ENCODE measurements at regions not wholly inside any gene's neighbourhood (a gene's known extent, or its start where the extent isn't known, plus 50 kb on each side); places are given as distances from the start of the nearest gene placed in this dataset.
A peak's percentile ranks its signal among the peaks of the same experiment; 100 is the strongest.

DNA sequence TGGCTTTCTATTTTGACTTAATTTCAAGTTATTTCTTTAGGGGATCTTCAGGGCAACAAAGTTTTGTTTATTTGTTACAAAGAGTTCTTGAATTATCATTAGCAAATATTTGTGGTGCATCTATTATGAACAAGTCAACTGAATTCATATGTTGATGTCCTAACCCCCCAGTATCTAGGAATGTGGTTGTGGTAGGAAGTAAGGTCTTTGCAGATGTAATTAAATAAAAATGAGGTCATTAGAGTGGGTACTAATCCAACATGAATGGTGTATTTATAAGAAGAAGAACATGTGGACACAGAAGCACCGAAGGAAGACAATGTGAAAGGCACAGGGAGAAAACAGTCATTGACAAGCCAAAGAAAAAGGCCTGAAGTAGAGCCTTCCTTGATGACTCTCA lies 474.0 kb upstream of the DAB2 start:
- no peaks in the 10 kb centered on the region for H4K20me1 ChIP-seq (ENCODE audit: insufficient read depth, low read length)
- no peaks in the 10 kb centered on the region for H3K36me3 ChIP-seq (replicated peaks; ENCODE audit: insufficient read depth, low read length)
- no peaks in the 10 kb centered on the region for H3K79me2 ChIP-seq (ENCODE audit: low read length)
- H3K4me1 ChIP-seq (ENCODE audit: low read length), result no peaks in the 10 kb centered on the region
- H3K4me2 ChIP-seq (ENCODE audit: low read depth, low read length), result no peak overlapping the region
- no peak overlapping the region for H3K9ac ChIP-seq (ENCODE audit: low read length)
- no peak overlapping the region for H3K27ac ChIP-seq (ENCODE audit: low read length)
- no peaks in the 10 kb centered on the region for H3F3A ChIP-seq (ENCODE audit: insufficient read depth, low read length)
- TF ChIP-seq EZH2 (optimal IDR thresholded peaks at IDR 0.05; ENCODE audit: low read depth, low read length) (no peak), EZH2phosphoT487 (IDR thresholded peaks at IDR 0.05; ENCODE audit: low read length) (no peak)
- TF ChIP-seq, protein P1, sequence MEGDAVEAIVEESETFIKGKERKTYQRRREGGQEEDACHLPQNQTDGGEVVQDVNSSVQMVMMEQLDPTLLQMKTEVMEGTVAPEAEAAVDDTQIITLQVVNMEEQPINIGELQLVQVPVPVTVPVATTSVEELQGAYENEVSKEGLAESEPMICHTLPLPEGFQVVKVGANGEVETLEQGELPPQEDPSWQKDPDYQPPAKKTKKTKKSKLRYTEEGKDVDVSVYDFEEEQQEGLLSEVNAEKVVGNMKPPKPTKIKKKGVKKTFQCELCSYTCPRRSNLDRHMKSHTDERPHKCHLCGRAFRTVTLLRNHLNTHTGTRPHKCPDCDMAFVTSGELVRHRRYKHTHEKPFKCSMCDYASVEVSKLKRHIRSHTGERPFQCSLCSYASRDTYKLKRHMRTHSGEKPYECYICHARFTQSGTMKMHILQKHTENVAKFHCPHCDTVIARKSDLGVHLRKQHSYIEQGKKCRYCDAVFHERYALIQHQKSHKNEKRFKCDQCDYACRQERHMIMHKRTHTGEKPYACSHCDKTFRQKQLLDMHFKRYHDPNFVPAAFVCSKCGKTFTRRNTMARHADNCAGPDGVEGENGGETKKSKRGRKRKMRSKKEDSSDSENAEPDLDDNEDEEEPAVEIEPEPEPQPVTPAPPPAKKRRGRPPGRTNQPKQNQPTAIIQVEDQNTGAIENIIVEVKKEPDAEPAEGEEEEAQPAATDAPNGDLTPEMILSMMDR (IDR thresholded peaks at IDR 0.05; ENCODE audit: low read length), result no peak
- no peak overlapping the region for H2AFZ ChIP-seq (ENCODE audit: low read length)
- no peaks in the 10 kb centered on the region for H3K9me3 ChIP-seq (replicated peaks; ENCODE audit: insufficient read depth, low read length)
- no peaks in the 10 kb centered on the region for H3K9me2 ChIP-seq (replicated peaks; ENCODE audit: insufficient read depth, low read length)
- DNase-seq, result no peak
- no peak overlapping the region for H3K4me3 ChIP-seq (ENCODE audit: low read length)
- no peaks in the 10 kb centered on the region for H3K27me3 ChIP-seq (replicated peaks; ENCODE audit: insufficient read depth, low read length)

DNA sequence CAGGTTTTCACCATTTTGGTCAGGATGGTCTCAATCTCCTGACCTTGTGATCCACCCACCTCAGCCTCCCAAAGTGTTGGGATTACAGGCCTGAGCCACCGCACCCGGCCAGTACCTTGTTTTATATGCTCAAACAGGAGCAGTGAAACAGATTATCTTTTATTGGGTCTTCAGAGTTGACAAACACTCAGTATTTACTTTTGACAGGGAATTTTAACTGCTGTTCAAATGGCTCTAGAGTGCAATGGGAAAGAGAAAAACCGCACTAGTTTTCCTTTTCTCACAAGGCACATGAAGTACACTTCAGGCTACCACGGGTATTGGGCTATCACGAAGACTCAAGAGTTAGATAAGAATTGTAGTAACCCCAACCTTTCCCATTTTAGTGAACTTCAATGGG lies 471.9 kb upstream of the DAB2 start:
- no peak for TF ChIP-seq EZH2phosphoT487 (IDR thresholded peaks at IDR 0.05; ENCODE audit: low read length)
- Histone ChIP-seq H3K79me2 (ENCODE audit: low read length) (no peaks in the 10 kb centered on the region), H3K9me2 (replicated peaks; ENCODE audit: insufficient read depth, low read length) (no peaks in the 10 kb centered on the region), H3K36me3 (replicated peaks; ENCODE audit: insufficient read depth, low read length) (no peaks in the 10 kb centered on the region), H2AFZ (ENCODE audit: low read length) (no peak overlapping the region), H3K4me1 (ENCODE audit: low read length) (peaks cover 18% of the 10 kb centered on the region), H3K27me3 (replicated peaks; ENCODE audit: insufficient read depth, low read length) (no peaks in the 10 kb centered on the region), H3K4me2 (ENCODE audit: low read depth, low read length) (no peak overlapping the region), H4K20me1 (ENCODE audit: insufficient read depth, low read length) (no peaks in the 10 kb centered on the region), H3F3A (ENCODE audit: insufficient read depth, low read length) (no peaks in the 10 kb centered on the region), H3K9ac (ENCODE audit: low read length) (no peak overlapping the region), H3K27ac (ENCODE audit: low read length) (no peak overlapping the region), H3K9me3 (replicated peaks; ENCODE audit: insufficient read depth, low read length) (no peaks in the 10 kb centered on the region), H3K4me3 (ENCODE audit: low read length) (no peak overlapping the region)
- DNase-seq, result no peak

DNA sequence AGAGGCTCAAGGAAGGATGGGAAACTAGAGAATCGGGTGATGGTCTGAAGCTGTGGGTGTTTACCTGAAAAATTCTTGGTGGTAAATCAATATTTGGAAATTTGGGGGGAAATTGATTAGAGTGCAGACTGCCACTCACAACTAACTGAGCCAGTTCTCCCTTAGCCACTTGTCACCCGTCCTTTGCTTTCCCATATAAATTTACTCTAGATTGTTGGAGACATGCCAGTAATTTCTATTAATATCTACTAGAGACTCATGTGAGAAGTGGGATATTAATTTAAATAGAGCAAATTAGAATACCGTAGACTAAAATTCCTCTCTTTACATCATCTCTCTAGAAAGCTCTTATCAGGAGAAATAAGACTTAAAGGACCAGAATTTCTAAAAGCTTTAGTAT lies 471.3 kb upstream of the DAB2 start:
- Histone ChIP-seq H3K27ac (ENCODE audit: low read length) (no peak overlapping the region), H3K4me1 (ENCODE audit: low read length) (peaks cover 24% of the 10 kb centered on the region), H3F3A (ENCODE audit: insufficient read depth, low read length) (no peaks in the 10 kb centered on the region), H3K9ac (ENCODE audit: low read length) (no peak overlapping the region), H3K9me3 (replicated peaks; ENCODE audit: insufficient read depth, low read length) (no peaks in the 10 kb centered on the region), H3K4me3 (ENCODE audit: low read length) (no peak overlapping the region), H3K27me3 (replicated peaks; ENCODE audit: insufficient read depth, low read length) (no peaks in the 10 kb centered on the region), H4K20me1 (ENCODE audit: insufficient read depth, low read length) (no peaks in the 10 kb centered on the region), H2AFZ (ENCODE audit: low read length) (no peak overlapping the region), H3K9me2 (replicated peaks; ENCODE audit: insufficient read depth, low read length) (no peaks in the 10 kb centered on the region), H3K36me3 (replicated peaks; ENCODE audit: insufficient read depth, low read length) (no peaks in the 10 kb centered on the region), H3K4me2 (ENCODE audit: low read depth, low read length) (no peak overlapping the region), H3K79me2 (ENCODE audit: low read length) (no peaks in the 10 kb centered on the region)
- no peak for TF ChIP-seq EZH2 (optimal IDR thresholded peaks at IDR 0.05; ENCODE audit: low read depth, low read length)
- DNase-seq, result no peak

DNA sequence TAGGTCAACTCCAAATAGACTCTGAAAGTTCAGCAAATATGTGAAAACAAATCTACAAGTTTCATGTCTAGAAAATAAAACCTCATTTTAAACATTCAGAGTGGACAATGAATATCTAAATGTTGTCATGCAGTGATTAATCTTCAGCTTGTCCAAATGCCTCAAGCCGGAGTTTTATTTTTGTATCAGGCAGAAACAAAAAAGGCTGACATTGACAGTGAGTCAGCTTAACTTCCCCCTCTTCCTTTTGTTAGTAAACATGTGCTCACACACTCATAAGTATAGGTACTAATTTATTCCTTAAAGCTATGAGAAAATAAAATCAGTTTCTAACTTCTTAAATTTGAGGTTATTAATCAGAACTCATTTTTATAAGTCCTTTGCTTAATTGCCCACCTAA lies 467.9 kb upstream of the DAB2 start:
- TF ChIP-seq EZH2phosphoT487 (IDR thresholded peaks at IDR 0.05; ENCODE audit: low read length) (no peak), EZH2 (optimal IDR thresholded peaks at IDR 0.05; ENCODE audit: low read depth, low read length) (no peak)
- TF ChIP-seq, protein P1 (IDR thresholded peaks at IDR 0.05; ENCODE audit: low read length), result no peak
- Histone ChIP-seq H3K9ac (ENCODE audit: low read length) (no peak overlapping the region), H3K9me3 (replicated peaks; ENCODE audit: insufficient read depth, low read length) (no peaks in the 10 kb centered on the region), H3K4me2 (ENCODE audit: low read depth, low read length) (peak overlapping the region; percentile 21; the same call in 1 of the 2 replicates), H3K4me1 (ENCODE audit: low read length) (peaks cover 25% of the 10 kb centered on the region), H3K9me2 (replicated peaks; ENCODE audit: insufficient read depth, low read length) (no peaks in the 10 kb centered on the region), H3K36me3 (replicated peaks; ENCODE audit: insufficient read depth, low read length) (no peaks in the 10 kb centered on the region), H4K20me1 (ENCODE audit: insufficient read depth, low read length) (no peaks in the 10 kb centered on the region), H3K4me3 (ENCODE audit: low read length) (no peak overlapping the region), H3K27me3 (replicated peaks; ENCODE audit: insufficient read depth, low read length) (no peaks in the 10 kb centered on the region), H3K27ac (ENCODE audit: low read length) (peak overlapping the region; percentile 20; the same call in 1 of the 2 replicates), H3F3A (ENCODE audit: insufficient read depth, low read length) (no peaks in the 10 kb centered on the region), H2AFZ (ENCODE audit: low read length) (peak overlapping the region; percentile 2), H3K79me2 (ENCODE audit: low read length) (no peaks in the 10 kb centered on the region)
- DNase-seq, result peak; percentile 51

All from MM.1S (cell line).